IMR-90 (cell line): ENCODE measurements at regions not wholly inside any gene's neighbourhood (a gene's known extent, or its start where the extent isn't known, plus 50 kb on each side); places are given as distances from the start of the nearest gene placed in this dataset.

Source experiments
- ATAC-seq: fragments of 200-7000 bp; cut with Tn5 transposase; 2 replicates; pipeline ENCODE4 v1.9.1; 2020; ENCODE audit warnings: low read depth, mild to moderate bottlenecking, moderate library complexity
- BruUV-seq: library from RNA; stranded (reverse); fragments of 400-500 nt; replicated peaks from 2 replicates; lab custom pipeline; 2021; lab: Mats Ljungman, UMichigan
- CTCF ChIA-PET: fragments of 300-600 bp; formaldehyde crosslinking; extraction: SDS; loops from one replicate; lab custom pipeline; 2021; ENCODE audit warnings: antibody characterized with exemption; lab: Yijun Ruan, JAX
- POLR2A ChIA-PET: fragments of 300-600 bp; sonication (Branson Sonifier 250); formaldehyde crosslinking; loops from one replicate; lab custom pipeline; 2022; ENCODE audit warnings: antibody characterized with exemption; ENCODE audit not compliant: unreplicated experiment; lab: Charles Lee
- DNase-seq: peaks from one replicate; pipeline ENCODE4 v3.0.0; 2013
- H2AFZ ChIP-seq: replicated peaks from 2 replicates; pipeline ENCODE3; 2013; ENCODE audit warnings: low read length, mild to moderate bottlenecking; ENCODE audit not compliant: poor library complexity
- H2AK5ac ChIP-seq: 2 replicates; pipeline ENCODE4 v1.6.1; 2013; ENCODE audit warnings: low read depth, low read length, inconsistent platforms
- H2AK9ac ChIP-seq: replicated peaks from 2 replicates; pipeline ENCODE3; 2013; ENCODE audit warnings: mild to moderate bottlenecking, low read depth, low read length, moderate library complexity; ENCODE audit not compliant: poor library complexity
- H2BK120ac ChIP-seq: 2 replicates; pipeline ENCODE4 v1.6.1; 2013; ENCODE audit warnings: low read depth, low read length, inconsistent platforms
- H2BK15ac ChIP-seq: 3 replicates; pipeline ENCODE4 v1.6.1; 2013; ENCODE audit warnings: low read depth, low read length, inconsistent platforms
- H2BK20ac ChIP-seq: 2 replicates; pipeline ENCODE4 v1.6.1; 2013; ENCODE audit warnings: low read depth, mild to moderate bottlenecking, inconsistent platforms, low read length, moderate library complexity
- H2BK5ac ChIP-seq: 2 replicates; pipeline ENCODE4 v1.6.1; 2013; ENCODE audit warnings: mild to moderate bottlenecking, low read depth, low read length, inconsistent platforms; ENCODE audit not compliant: poor library complexity, severe bottlenecking
- H3K14ac ChIP-seq: replicated peaks from 2 replicates; pipeline ENCODE4 v1.6.1; 2013; ENCODE audit warnings: low read depth, low read length, inconsistent platforms
- H3K18ac ChIP-seq: 2 replicates; pipeline ENCODE4 v1.6.1; 2013; ENCODE audit warnings: low read depth, low read length, control low read depth
- H3K23ac ChIP-seq: 2 replicates; pipeline ENCODE4 v1.6.1; 2013; ENCODE audit warnings: low read depth, low read length, inconsistent platforms
- H3K27ac ChIP-seq: 2 replicates; pipeline ENCODE4 v1.5.1; 2013; ENCODE audit warnings: mild to moderate bottlenecking, control low read depth, low read length; ENCODE audit not compliant: insufficient read depth
- H3K27me3 ChIP-seq: 2 replicates; pipeline ENCODE4 v1.6.1; 2013; ENCODE audit warnings: low read length; ENCODE audit not compliant: control insufficient read depth, insufficient read depth
- H3K36me3 ChIP-seq: 2 replicates; pipeline ENCODE4 v1.6.1; 2013; ENCODE audit warnings: low read length, mixed read lengths; ENCODE audit not compliant: control insufficient read depth, insufficient read depth
- H3K4ac ChIP-seq: 2 replicates; pipeline ENCODE4 v1.6.1; 2013; ENCODE audit warnings: low read depth, low read length, inconsistent platforms
- H3K4me1 ChIP-seq: 2 replicates; pipeline ENCODE4 v1.6.1; 2013; ENCODE audit warnings: low read length, mixed read lengths; ENCODE audit not compliant: control insufficient read depth, insufficient read depth
- H3K4me2 ChIP-seq: 2 replicates; pipeline ENCODE4 v1.6.1; 2013; ENCODE audit warnings: low read depth, mild to moderate bottlenecking, control low read depth, low read length, moderate library complexity
- H3K4me3 ChIP-seq: 2 replicates; pipeline ENCODE4 v1.5.1; 2013; ENCODE audit warnings: low read depth, mild to moderate bottlenecking, control low read depth, low read length, moderate library complexity; ENCODE audit not compliant: insufficient read depth
- H3K56ac ChIP-seq: 2 replicates; pipeline ENCODE4 v1.6.1; 2013; ENCODE audit warnings: low read length, inconsistent platforms; ENCODE audit not compliant: insufficient read depth; ENCODE audit errors: extremely low read depth
- H3K79me1 ChIP-seq, 2 experiments: 2 replicates each; pipeline ENCODE4 v1.6.1; 2013; ENCODE audit warnings: low read length in 2 of 2, inconsistent platforms in 1 of 2, low read depth in 1 of 2
- H3K9ac ChIP-seq: 2 replicates; pipeline ENCODE4 v1.6.1; 2013; ENCODE audit warnings: low read depth, low read length, control low read depth
- H3K9me1 ChIP-seq: 2 replicates; pipeline ENCODE4 v1.6.1; 2013; ENCODE audit warnings: low read length, inconsistent platforms; ENCODE audit not compliant: insufficient read depth
- H3K9me3 ChIP-seq: 2 replicates; pipeline ENCODE4 v1.6.1; 2013; ENCODE audit warnings: low read length; ENCODE audit not compliant: control insufficient read depth, insufficient read depth
- H4K20me1 ChIP-seq: 2 replicates; pipeline ENCODE4 v1.6.1; 2013; ENCODE audit warnings: low read length, inconsistent platforms; ENCODE audit not compliant: insufficient read depth
- H4K5ac ChIP-seq: 2 replicates; pipeline ENCODE4 v1.6.1; 2013; ENCODE audit warnings: mild to moderate bottlenecking, low read depth, low read length, control low read depth
- H4K8ac ChIP-seq, 2 experiments: 2 replicates each; pipeline ENCODE4 v1.6.1; 2013; ENCODE audit warnings: low read depth in 2 of 2, low read length in 2 of 2, control low read depth in 1 of 2, inconsistent platforms in 1 of 2
- H4K91ac ChIP-seq: 2 replicates; pipeline ENCODE4 v1.6.1; 2013; ENCODE audit warnings: low read depth, low read length, inconsistent platforms; ENCODE audit not compliant: insufficient read depth
- CEBPB ChIP-seq: IDR thresholded peaks from 2 replicates; pipeline ENCODE4 v1.6.1; 2012; ENCODE audit warnings: low read depth, low read length, improper control_type of control experiment
- CHD1 ChIP-seq: IDR thresholded peaks from 2 replicates; pipeline ENCODE4 v1.6.1; 2012; ENCODE audit warnings: low read depth, low read length, improper control_type of control experiment
- FOS ChIP-seq: fragments of 150-350 bp; IDR thresholded peaks from 2 replicates; pipeline ENCODE4 v1.6.1; 2016; ENCODE audit warnings: low read depth, low read length
- POLR2A ChIP-seq: IDR thresholded peaks from 2 replicates; pipeline ENCODE4 v1.6.1; 2012; ENCODE audit warnings: mild to moderate bottlenecking, low read depth, low read length
- WGBS, 2 experiments: methylation state at CpG; one replicate each; pipeline versions ENCODE4 v1.1.5 to v1.1.7; 2013; ENCODE audit warnings: missing lambda C conversion rate in 2 of 2; ENCODE audit not compliant: insufficient read length in 1 of 2; ENCODE audit errors: extremely low coverage in 2 of 2; 5-methylcytosine and 5-hydroxymethylcytosine counted together
- dilution Hi-C: fragments of 300-500 bp; cut with HindIII; formaldehyde crosslinking; loops from one replicate; pipeline ENCODE4 v1.14.3; 2018; ENCODE audit warnings: low sequenced_read_pairs; ENCODE audit not compliant: unreplicated experiment
- in situ Hi-C: fragments of 300-500 bp; cut with MboI; formaldehyde crosslinking; loops from 3 replicates; pipeline ENCODE4 v1.14.3; 2019; ENCODE audit warnings: low sequenced_read_pairs, inconsistent platforms, mixed read lengths
- intact Hi-C: fragments of 100-400 bp; cut with micrococcal nuclease; formaldehyde crosslinking; loops from 2 replicates; pipeline ENCODE4 v1.10.0; 2022

- ATAC-seq (peak; percentile 94), DNase-seq (peak; percentile 96)
- H3K27me3 ChIP-seq, result no peaks in the 10 kb centered on the region
- H3K14ac ChIP-seq, result peak overlapping the region; percentile 78
- H3K23ac ChIP-seq, result peak overlapping the region; percentile 77; the same call in 1 of the 2 replicates
- peak overlapping the region; percentile 78 to 90 for H4K8ac ChIP-seq
- H2BK20ac ChIP-seq, result peak overlapping the region; percentile 81; the same call in 1 of the 2 replicates
- H3K9me3 ChIP-seq, result 0 out of 2 replicates have a peak, but pooled peaks cover 2% of the 10 kb centered on the region
- H3K4me1 ChIP-seq, result peaks cover 15% of the 10 kb centered on the region
- peak overlapping the region; percentile 87 for H3K18ac ChIP-seq
- no peaks in the 10 kb centered on the region for H4K20me1 ChIP-seq
- H2AFZ ChIP-seq, result peak overlapping the region; percentile 63
- no peaks in the 10 kb centered on the region for H3K79me1 ChIP-seq
- peak overlapping the region; percentile 87; the same call in 2 of the 3 replicates for H2BK15ac ChIP-seq
- H4K91ac ChIP-seq, result peak overlapping the region; percentile 94
- dilution Hi-C loops (no loop called here), intact Hi-C loops (no loop called here), in situ Hi-C loops (no loop called here)
- 0 out of 2 replicates have a peak overlapping the region, but pooled peaks have one; percentile 8 for H3K56ac ChIP-seq
- ChIA-PET POLR2A (no interaction called here), CTCF (interaction anchor here (0.7 kb wide), 1 partner anchor 409 kb away, joined by 3 read pairs; no protein-coding TSS in a partner anchor)
- peak overlapping the region; percentile 91 for H3K4ac ChIP-seq
- no peak overlapping the region for H2AK9ac ChIP-seq
- no peak overlapping the region for H3K4me2 ChIP-seq
- no TSS peak for BruUV-seq
- peaks cover 15% of the 10 kb centered on the region for H3K9me1 ChIP-seq
- no peak for TF ChIP-seq POLR2A
- no peak for TF ChIP-seq CHD1
- TF ChIP-seq FOS, result no peak
- TF ChIP-seq CEBPB, result peak; percentile 69; the same call in 1 of the 2 replicates
- peak overlapping the region; percentile 92 for H2BK5ac ChIP-seq
- no peaks in the 10 kb centered on the region for H3K36me3 ChIP-seq
- H3K27ac ChIP-seq, result peak overlapping the region; percentile 98
- peak overlapping the region; percentile 57 for H4K5ac ChIP-seq
- peak overlapping the region; percentile 84; the same call in 1 of the 2 replicates for H2BK120ac ChIP-seq
- H3K4me3 ChIP-seq, result no peak overlapping the region
- WGBS, 2 experiments, result no CpG with 5 or more reads among the region's 5 CpGs
- H2AK5ac ChIP-seq, result peak overlapping the region; percentile 96
- H3K9ac ChIP-seq, result peak overlapping the region; percentile 69
These were observed 74.6 kb upstream of the PDC start for GRCh38 chr1:186535388-186536133.
